GM21717 (cell line): ENCODE measurements at regions not wholly inside any gene's neighbourhood (a gene's known extent, or its start where the extent isn't known, plus 50 kb on each side); places are given as distances from the start of the nearest gene placed in this dataset.
A peak's percentile ranks its signal among the peaks of the same experiment; 100 is the strongest.

Source experiments
- ATAC-seq: cut with Tn5 transposase; IDR thresholded peaks from one replicate; pipeline ENCODE4 v1.9.1; 2021; ENCODE audit warnings: mild to moderate bottlenecking, moderate library complexity; ENCODE audit not compliant: unreplicated experiment

GRCh38 chr2:121955426-121955825, 200.0 kb downstream of the TSN start:
- ATAC-seq = no peak

- no peak for ATAC-seq
These were observed 200.4 kb downstream of the TSN start for GRCh38 chr2:121955872-121956271.

- peak; percentile 91 for ATAC-seq
These were observed 204.8 kb downstream of the TSN start for GRCh38 chr2:121960251-121960650.

- ATAC-seq = no peak
These were observed 206.3 kb downstream of the TSN start for GRCh38 chr2:121961761-121962160.

DNA sequence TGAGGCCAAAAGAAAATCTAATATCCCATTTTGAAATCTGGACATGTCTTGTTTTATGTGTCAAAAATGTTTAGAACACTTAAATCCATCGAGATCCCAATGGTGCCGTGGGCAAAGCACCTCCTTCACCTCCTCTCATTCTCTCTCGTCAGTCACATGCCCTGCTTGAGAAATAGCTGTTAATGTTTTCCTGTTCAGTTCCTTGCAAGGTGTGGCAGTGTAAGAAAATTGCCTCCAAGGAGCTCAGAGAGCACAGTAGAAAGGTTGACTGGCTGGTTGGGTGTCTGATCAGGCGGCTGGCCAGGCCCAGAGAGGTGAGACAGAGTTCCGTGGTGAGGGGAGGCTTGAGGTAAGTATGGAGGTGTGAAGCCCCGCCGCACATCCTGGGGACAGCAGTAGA, 210.2 kb downstream of the TSN start:
- no peak for ATAC-seq

GRCh38 chr2:121966663-121967062, 211.2 kb downstream of the TSN start:
- no peak for ATAC-seq

- ATAC-seq = no peak
These were observed 213.7 kb downstream of the TSN start for GRCh38 chr2:121969166-121969565.

- ATAC-seq = no peak
These were observed 214.6 kb downstream of the TSN start for GRCh38 chr2:121969766-121970639.

DNA sequence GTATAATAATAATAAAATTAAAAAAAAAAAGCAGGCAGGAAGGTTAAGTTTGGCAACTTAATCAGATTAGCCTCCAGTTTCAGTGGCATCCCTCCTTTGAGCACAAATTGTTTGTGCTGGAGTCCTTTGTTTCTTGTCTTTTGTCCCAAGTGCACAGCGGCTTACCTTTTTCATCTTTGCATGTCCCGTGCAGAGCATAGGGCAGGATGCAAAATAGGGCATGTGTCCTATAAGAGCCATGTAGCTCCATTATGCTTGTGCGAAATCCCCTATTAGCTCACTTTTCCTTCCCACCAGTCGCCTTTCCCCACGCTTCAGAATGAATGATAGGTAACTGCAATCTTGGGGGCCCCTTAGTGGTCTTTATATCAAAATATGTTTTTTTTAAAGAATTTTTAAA, 216.8 kb downstream of the TSN start:
- ATAC-seq = no peak

- ATAC-seq = peak; percentile 94
These were observed 219.6 kb downstream of the TSN start for GRCh38 chr2:121974897-121975661.

DNA sequence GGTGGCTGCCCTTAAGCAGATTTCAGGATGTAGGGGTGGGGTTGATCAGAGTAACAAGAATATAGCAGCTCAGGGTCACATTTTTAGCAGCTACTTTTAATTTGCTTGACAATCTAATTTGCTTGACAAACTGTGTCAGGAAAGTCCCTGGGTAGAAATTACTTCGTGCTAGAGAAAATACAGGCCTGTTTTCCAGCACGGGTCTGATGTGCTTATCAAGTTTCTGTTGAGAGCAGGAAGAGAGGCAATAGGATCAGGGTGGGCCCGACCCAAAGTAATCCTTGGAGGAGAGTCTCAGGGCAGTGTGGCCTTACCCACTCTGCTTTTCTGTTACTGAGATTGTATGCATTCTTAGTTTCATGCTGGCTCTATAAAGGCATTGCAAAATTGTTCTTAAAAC, 221.5 kb downstream of the TSN start:
- no peak for ATAC-seq

DNA sequence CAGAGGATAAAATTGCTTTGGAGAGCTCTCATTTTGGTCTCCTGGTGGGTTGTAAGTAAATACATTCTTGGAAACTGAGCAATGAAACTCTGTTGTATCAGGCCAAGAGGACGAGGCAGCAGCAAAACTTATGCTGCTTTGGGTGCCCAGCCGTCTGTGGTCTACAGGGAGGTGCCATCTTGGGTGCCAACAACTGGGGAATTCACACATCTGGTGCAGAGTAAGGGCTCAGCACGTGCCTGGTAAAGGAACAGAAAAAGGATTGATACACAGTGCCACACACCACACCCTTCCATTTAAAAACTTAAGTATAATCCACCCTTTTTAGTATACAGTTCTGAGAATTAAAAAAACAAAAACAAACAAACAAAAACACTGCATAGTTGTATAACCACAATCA, 221.9 kb downstream of the TSN start:
- no peak for ATAC-seq

DNA sequence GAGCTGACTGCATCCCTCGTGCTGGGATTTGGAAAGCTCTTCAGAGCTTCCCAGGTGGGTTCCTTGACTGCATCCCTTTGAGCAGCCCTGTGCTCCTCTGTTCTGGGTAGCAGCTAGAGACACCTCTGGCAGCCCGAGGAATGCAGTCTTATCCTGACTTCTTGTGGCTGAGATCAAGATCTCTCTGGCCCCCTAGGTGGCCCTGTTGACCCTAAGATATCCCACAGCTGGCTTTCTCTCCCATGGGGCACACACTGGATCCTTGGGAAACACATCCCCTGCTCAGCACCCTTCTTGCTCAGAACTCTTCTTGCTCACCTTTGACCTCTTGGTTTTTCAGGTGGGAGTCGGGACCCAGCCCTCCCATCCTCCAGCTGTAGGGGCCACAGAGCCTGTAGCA, 237.2 kb downstream of the TSN start:
- no peak for ATAC-seq

DNA sequence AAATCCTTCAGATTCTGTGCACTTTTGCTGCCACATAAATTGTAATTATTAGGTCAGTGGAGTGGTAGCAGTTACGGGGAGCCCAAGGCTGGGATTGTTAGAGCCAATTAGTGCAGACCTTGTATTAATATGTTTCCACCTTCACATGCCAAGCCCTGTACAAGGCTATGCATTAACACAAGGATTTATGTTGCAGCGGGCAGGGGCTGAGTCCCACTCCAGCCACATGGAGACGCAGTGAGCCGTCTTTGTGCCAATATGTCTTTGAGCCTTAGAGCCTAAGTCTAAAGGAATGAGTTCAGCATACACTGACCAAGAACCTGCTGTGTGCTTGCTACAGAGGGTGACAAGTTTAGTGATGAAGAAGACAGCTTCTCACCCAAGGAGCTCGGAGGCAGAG, 238.2 kb downstream of the TSN start:
- ATAC-seq = no peak

GRCh38 chr2:121994238-121995206, 239.1 kb downstream of the TSN start:
- peak; percentile 60 for ATAC-seq

GRCh38 chr2:121998751-121999150, 243.3 kb downstream of the TSN start:
- ATAC-seq = no peak

GRCh38 chr2:121999264-121999663, 243.8 kb downstream of the TSN start:
- no peak for ATAC-seq

DNA sequence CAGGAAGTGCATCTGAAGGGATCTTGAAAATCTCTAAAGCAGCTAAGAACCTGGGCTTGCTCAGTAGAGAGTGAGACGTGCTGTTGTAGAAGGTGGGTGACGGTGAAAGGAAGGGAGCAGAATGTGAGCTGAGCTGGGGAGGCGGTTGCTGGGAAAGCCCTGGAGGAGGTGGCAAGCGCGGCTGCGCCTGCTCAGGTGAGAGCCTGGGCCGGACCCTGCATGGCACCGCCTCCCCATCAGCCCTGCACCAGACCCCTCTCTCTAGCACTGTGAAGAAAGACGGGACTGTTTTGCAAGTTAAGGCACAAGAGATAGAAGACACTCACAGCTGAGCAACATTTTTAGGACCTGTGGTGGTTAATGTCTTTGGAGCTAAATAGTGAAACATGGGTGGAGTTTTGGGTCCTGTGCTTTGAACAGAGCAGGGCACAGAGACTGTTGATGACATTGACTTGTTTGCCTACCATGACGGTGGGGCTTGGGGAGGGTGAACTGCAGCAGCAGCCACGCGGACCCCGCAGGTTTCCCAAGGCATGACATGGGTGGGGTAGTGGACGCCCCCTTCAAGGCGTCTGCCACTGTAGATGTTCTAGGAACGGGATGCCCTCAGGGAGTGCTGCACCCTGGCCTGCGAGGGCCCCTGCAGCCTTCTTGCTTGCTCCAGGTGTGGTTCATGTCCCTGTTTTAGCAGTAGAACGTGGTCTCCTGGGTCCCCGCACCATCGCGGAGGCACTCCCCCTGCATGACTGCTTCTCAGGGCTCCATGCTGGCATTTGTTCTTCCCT, 245.3 kb downstream of the TSN start:
- no peak for ATAC-seq

DNA sequence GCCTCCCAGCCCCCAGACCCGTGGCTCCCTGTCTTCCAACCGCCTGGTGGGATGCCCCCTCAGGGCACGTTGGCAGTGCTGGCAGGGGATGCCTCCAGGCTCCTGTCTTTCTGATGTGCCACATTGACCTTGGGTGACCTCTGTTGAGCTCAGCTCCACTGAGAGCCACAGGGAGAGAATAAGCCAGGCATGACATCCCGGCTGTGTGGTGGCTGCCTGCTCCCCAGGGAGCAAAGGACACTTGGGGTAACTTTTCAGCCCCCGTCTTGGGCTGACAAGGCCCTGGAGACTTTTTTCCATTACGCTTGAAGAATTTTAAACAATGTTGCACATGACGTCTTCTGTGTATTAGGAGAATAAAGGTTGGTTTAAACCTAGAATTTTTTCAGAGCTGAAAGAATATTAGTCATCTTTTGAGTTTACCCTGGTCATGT, 246.0 kb downstream of the TSN start:
- no peak for ATAC-seq
